DND-41 (cell line): ENCODE measurements at regions not wholly inside any gene's neighbourhood (a gene's known extent, or its start where the extent isn't known, plus 50 kb on each side); places are given as distances from the start of the nearest gene placed in this dataset.

Source experiments
- ATAC-seq: fragments of 200-7000 bp; cut with Tn5 transposase; 3 replicates; pipeline ENCODE4 v1.9.1; 2021; ENCODE audit warnings: low read depth; ENCODE audit not compliant: insufficient read depth
- DNase-seq: peaks from one replicate; pipeline ENCODE4 v3.0.0-alpha.2; 2020
- H2AFZ ChIP-seq: 2 replicates; pipeline ENCODE4 v1.6.0; 2012; ENCODE audit warnings: low read depth, low read length
- H3K27ac ChIP-seq: 2 replicates; pipeline ENCODE4 v1.5.1; 2012; ENCODE audit warnings: low read length, inconsistent platforms
- H3K27me3 ChIP-seq: fragments of 200-600 bp; sonication (generic); 2 replicates; pipeline ENCODE4 v1.6.0; 2012; ENCODE audit warnings: low read length, mild to moderate bottlenecking, inconsistent platforms; ENCODE audit not compliant: insufficient read depth, poor library complexity
- H3K36me3 ChIP-seq: 2 replicates; pipeline ENCODE4 v1.5.1; 2012; ENCODE audit warnings: low read length, inconsistent platforms; ENCODE audit not compliant: insufficient read depth
- H3K4me1 ChIP-seq: 2 replicates; pipeline ENCODE4 v1.5.1; 2012; ENCODE audit warnings: mild to moderate bottlenecking, low read length; ENCODE audit not compliant: insufficient read depth
- H3K4me2 ChIP-seq: 2 replicates; pipeline ENCODE4 v1.6.0; 2012; ENCODE audit warnings: mild to moderate bottlenecking, moderate library complexity, low read length, inconsistent platforms; ENCODE audit not compliant: insufficient read depth
- H3K4me3 ChIP-seq, 2 experiments: fragments of 200-600 bp in 1 of 2; shearing (Covaris generic) in 1 of 2; 2 replicates each; pipeline ENCODE4 v1.5.1; 2012 to 2016; ENCODE audit warnings: inconsistent platforms in 2 of 2, low read length in 2 of 2, mild to moderate bottlenecking in 2 of 2, low read depth in 1 of 2, moderate library complexity in 1 of 2
- H3K79me2 ChIP-seq: 2 replicates; pipeline ENCODE4 v1.6.0; 2012; ENCODE audit warnings: low read length, inconsistent platforms; ENCODE audit not compliant: insufficient read depth
- H3K9ac ChIP-seq: 2 replicates; pipeline ENCODE4 v1.6.0; 2012; ENCODE audit warnings: low read depth, mild to moderate bottlenecking, inconsistent platforms, low read length, moderate library complexity
- H3K9me3 ChIP-seq: 2 replicates; pipeline ENCODE4 v1.5.1; 2012; ENCODE audit warnings: low read length, moderate library complexity, mild to moderate bottlenecking, inconsistent platforms; ENCODE audit not compliant: insufficient read depth, severe bottlenecking
- H4K20me1 ChIP-seq: 2 replicates; pipeline ENCODE4 v1.6.0; 2012; ENCODE audit warnings: low read length; ENCODE audit not compliant: insufficient read depth
- CTCF ChIP-seq: IDR thresholded peaks from 2 replicates; pipeline ENCODE4 v1.5.1; 2012; ENCODE audit warnings: borderline replicate concordance, low read length, moderate library complexity, mild to moderate bottlenecking; ENCODE audit not compliant: poor library complexity, severe bottlenecking; ENCODE audit errors: extremely low read depth
- EZH2 ChIP-seq: IDR thresholded peaks from 3 replicates; pipeline ENCODE4 v1.6.1; 2012; ENCODE audit warnings: borderline replicate concordance, low read depth, mild to moderate bottlenecking, moderate library complexity, low read length, inconsistent platforms; ENCODE audit not compliant: severe bottlenecking

DNA sequence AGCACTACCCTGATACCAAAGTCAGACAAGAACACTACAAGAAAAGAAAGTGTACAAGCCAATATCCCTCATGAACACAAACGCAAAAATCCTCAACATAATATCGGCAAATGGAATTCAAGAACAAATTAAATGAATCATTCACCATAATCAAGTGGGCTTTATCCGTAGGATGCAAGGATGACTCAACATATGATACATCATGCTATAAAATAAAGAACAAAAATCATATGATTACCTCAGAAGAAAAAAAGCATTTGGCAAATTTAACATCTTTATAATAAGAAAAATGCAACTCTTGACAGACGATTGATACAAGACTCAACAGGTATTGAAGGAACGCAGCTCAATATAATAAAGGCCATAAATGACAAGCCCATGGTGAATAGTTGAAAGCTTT lies 843.9 kb downstream of the FRK start:
- H3K9ac ChIP-seq: no peak overlapping the region
- H2AFZ ChIP-seq: no peak overlapping the region
- DNase-seq: no peak
- H3K9me3 ChIP-seq: no peaks in the 10 kb centered on the region
- H4K20me1 ChIP-seq: no peaks in the 10 kb centered on the region
- ATAC-seq: no peak
- H3K36me3 ChIP-seq: no peaks in the 10 kb centered on the region
- H3K4me3 ChIP-seq: no peak overlapping the region
- H3K4me2 ChIP-seq: no peak overlapping the region
- no peaks in the 10 kb centered on the region for H3K4me1 ChIP-seq
- H3K27me3 ChIP-seq: no peaks in the 10 kb centered on the region
- TF ChIP-seq CTCF: no peak
- no peak overlapping the region for H3K27ac ChIP-seq
- no peaks in the 10 kb centered on the region for H3K79me2 ChIP-seq

DNA sequence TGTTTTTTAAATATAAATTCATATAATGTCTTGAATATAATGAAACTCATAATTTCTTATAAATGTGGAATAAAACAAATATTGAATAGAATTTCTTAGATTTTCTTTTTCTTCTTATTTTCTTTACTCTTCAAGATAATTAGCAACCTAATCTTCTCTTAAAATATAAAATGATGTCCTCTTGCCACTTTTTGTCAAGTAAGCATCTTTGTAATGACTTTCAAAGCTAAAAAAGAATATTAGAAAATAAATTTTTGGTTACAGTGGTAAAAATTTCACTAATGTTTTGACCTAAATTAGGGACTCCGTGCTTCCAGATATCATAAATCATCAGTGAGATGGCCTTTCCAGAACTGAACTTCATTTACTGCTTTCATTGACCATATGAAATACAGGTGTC lies 846.4 kb downstream of the FRK start:
- TF ChIP-seq CTCF: no peak
- TF ChIP-seq EZH2: no peak
- H3K4me3 ChIP-seq: no peak overlapping the region
- no peak overlapping the region for H3K27ac ChIP-seq
- H3K36me3 ChIP-seq: no peaks in the 10 kb centered on the region
- no peaks in the 10 kb centered on the region for H3K9me3 ChIP-seq
- no peak overlapping the region for H3K4me2 ChIP-seq
- H4K20me1 ChIP-seq: no peaks in the 10 kb centered on the region
- DNase-seq (no peak), ATAC-seq (no peak)
- H3K9ac ChIP-seq: no peak overlapping the region
- no peaks in the 10 kb centered on the region for H3K27me3 ChIP-seq
- H3K79me2 ChIP-seq: no peaks in the 10 kb centered on the region
- no peaks in the 10 kb centered on the region for H3K4me1 ChIP-seq
- H2AFZ ChIP-seq: no peak overlapping the region

GRCh38 chr6:115203381-115203780 lies 857.3 kb downstream of the FRK start:
- H3K4me3 ChIP-seq: no peak overlapping the region
- H3K4me2 ChIP-seq: no peak overlapping the region
- H3K79me2 ChIP-seq: no peaks in the 10 kb centered on the region
- H4K20me1 ChIP-seq: no peaks in the 10 kb centered on the region
- H2AFZ ChIP-seq: no peak overlapping the region
- no peaks in the 10 kb centered on the region for H3K36me3 ChIP-seq
- H3K9ac ChIP-seq: no peak overlapping the region
- no peak overlapping the region for H3K27ac ChIP-seq
- no peak for DNase-seq
- no peak for ATAC-seq
- H3K4me1 ChIP-seq: no peaks in the 10 kb centered on the region
- H3K9me3 ChIP-seq: no peaks in the 10 kb centered on the region
- no peaks in the 10 kb centered on the region for H3K27me3 ChIP-seq
- no peak for TF ChIP-seq CTCF
- TF ChIP-seq EZH2: no peak

DNA sequence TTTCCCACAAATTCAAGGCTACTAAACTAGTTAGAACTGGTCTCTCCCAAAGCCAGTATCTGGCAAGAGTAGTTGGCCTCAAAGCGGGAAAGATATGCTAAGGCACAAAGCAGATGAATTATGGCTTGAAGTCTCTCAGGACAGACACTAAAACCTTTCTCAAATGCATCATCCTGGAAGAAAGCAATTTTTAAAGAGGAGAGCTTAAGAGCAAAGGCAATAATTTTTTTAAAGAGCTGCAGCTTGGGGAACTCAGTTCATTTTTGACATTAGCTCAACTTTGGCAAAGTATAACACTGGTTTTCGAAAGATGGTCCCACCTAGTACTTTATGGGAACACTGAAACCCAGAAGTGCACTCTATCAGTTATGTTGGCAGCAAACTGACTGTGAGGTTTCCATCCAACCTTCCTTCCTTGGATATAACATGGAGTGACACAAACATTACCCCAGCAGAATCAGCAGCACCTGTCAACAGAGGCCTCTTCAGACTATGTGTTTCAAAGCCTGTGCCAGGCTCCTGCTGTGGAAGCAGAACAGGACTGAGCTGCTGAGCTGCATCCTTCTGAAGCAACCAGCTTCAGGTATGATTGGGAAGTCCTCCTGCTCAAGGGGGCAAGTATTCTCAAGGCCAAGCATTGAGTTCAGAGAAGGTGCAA lies 852.3 kb upstream of the HS3ST5 start:
- Histone ChIP-seq H3K4me3 (no peak overlapping the region), H3K9me3 (no peaks in the 10 kb centered on the region), H4K20me1 (no peaks in the 10 kb centered on the region), H3K36me3 (no peaks in the 10 kb centered on the region), H2AFZ (no peak overlapping the region), H3K79me2 (no peaks in the 10 kb centered on the region), H3K27me3 (no peaks in the 10 kb centered on the region), H3K4me1 (no peaks in the 10 kb centered on the region), H3K27ac (no peak overlapping the region), H3K9ac (no peak overlapping the region), H3K4me2 (no peak overlapping the region)
- ATAC-seq (no peak), DNase-seq (no peak)
- TF ChIP-seq EZH2 (no peak), CTCF (no peak)
